ENCODE measurements at regions not wholly inside any gene's neighbourhood (a gene's known extent, or its start where the extent isn't known, plus 50 kb on each side); places are given as distances from the start of the nearest gene placed in this dataset.

- peaks cover 3% of the 10 kb centered on the region for H3K4me1 ChIP-seq
- no peaks in the 10 kb centered on the region for H3K9me3 ChIP-seq (ENCODE audit: control insufficient read depth, low read length)
- no peak overlapping the region for H3K4me3 ChIP-seq (ENCODE audit: low read depth, low read length)
- H3K36me3 ChIP-seq (ENCODE audit: control insufficient read depth, insufficient read depth, low read length): no peaks in the 10 kb centered on the region
- H3K27me3 ChIP-seq (ENCODE audit: control insufficient read depth, insufficient read depth, low read length): no peaks in the 10 kb centered on the region
- no peaks in the 10 kb centered on the region for H3K79me2 ChIP-seq
- no peak for TF ChIP-seq CTCF (IDR thresholded peaks at IDR 0.05)
- no peak overlapping the region for H3K9ac ChIP-seq
- peak overlapping the region; percentile 12 for H2AFZ ChIP-seq
- H3K27ac ChIP-seq: peak overlapping the region; percentile 2
- no peak overlapping the region for H3K4me2 ChIP-seq (ENCODE audit: low read length)
Observed at GRCh38 chr3:190718671-190719070, 143.8 kb downstream of the GMNC start.

GRCh38 chr3:190718097-190718496 is 144.4 kb downstream of the GMNC start:
- Histone ChIP-seq H3K27me3 (ENCODE audit: control insufficient read depth, insufficient read depth, low read length) (no peaks in the 10 kb centered on the region), H3K27ac (no peak overlapping the region), H3K4me1 (peaks cover 3% of the 10 kb centered on the region), H3K9ac (no peak overlapping the region), H3K4me2 (ENCODE audit: low read length) (no peak overlapping the region), H2AFZ (no peak overlapping the region), H3K79me2 (no peaks in the 10 kb centered on the region), H3K9me3 (ENCODE audit: control insufficient read depth, low read length) (no peaks in the 10 kb centered on the region), H3K4me3 (ENCODE audit: low read depth, low read length) (no peak overlapping the region), H3K36me3 (ENCODE audit: control insufficient read depth, insufficient read depth, low read length) (no peaks in the 10 kb centered on the region)
- no peak for TF ChIP-seq CTCF (IDR thresholded peaks at IDR 0.05)

GRCh38 chr3:190716961-190717360 is 145.5 kb downstream of the GMNC start:
- Histone ChIP-seq H3K4me1 (peaks cover 3% of the 10 kb centered on the region), H3K4me3 (ENCODE audit: low read depth, low read length) (no peak overlapping the region), H3K4me2 (ENCODE audit: low read length) (no peak overlapping the region), H3K9me3 (ENCODE audit: control insufficient read depth, low read length) (no peaks in the 10 kb centered on the region), H3K27me3 (ENCODE audit: control insufficient read depth, insufficient read depth, low read length) (no peaks in the 10 kb centered on the region), H3K9ac (no peak overlapping the region), H3K36me3 (ENCODE audit: control insufficient read depth, insufficient read depth, low read length) (no peaks in the 10 kb centered on the region), H3K79me2 (no peaks in the 10 kb centered on the region), H3K27ac (no peak overlapping the region), H2AFZ (no peak overlapping the region)
- no peak for TF ChIP-seq CTCF (IDR thresholded peaks at IDR 0.05)

GRCh38 chr3:190716211-190716610 is 146.3 kb downstream of the GMNC start:
- H3K4me3 ChIP-seq (ENCODE audit: low read depth, low read length): no peak overlapping the region
- no peak for TF ChIP-seq CTCF (IDR thresholded peaks at IDR 0.05)
- no peaks in the 10 kb centered on the region for H3K4me1 ChIP-seq
- no peaks in the 10 kb centered on the region for H3K27me3 ChIP-seq (ENCODE audit: control insufficient read depth, insufficient read depth, low read length)
- no peak overlapping the region for H3K4me2 ChIP-seq (ENCODE audit: low read length)
- H3K9ac ChIP-seq: no peak overlapping the region
- H3K36me3 ChIP-seq (ENCODE audit: control insufficient read depth, insufficient read depth, low read length): no peaks in the 10 kb centered on the region
- H3K79me2 ChIP-seq: no peaks in the 10 kb centered on the region
- no peak overlapping the region for H3K27ac ChIP-seq
- H3K9me3 ChIP-seq (ENCODE audit: control insufficient read depth, low read length): no peaks in the 10 kb centered on the region
- H2AFZ ChIP-seq: no peak overlapping the region

- no peak overlapping the region for H3K9ac ChIP-seq
- H2AFZ ChIP-seq: no peak overlapping the region
- H3K4me1 ChIP-seq: no peaks in the 10 kb centered on the region
- no peak overlapping the region for H3K4me3 ChIP-seq (ENCODE audit: low read depth, low read length)
- H3K79me2 ChIP-seq: no peaks in the 10 kb centered on the region
- no peaks in the 10 kb centered on the region for H3K36me3 ChIP-seq (ENCODE audit: control insufficient read depth, insufficient read depth, low read length)
- TF ChIP-seq CTCF (IDR thresholded peaks at IDR 0.05): no peak
- H3K9me3 ChIP-seq (ENCODE audit: control insufficient read depth, low read length): no peaks in the 10 kb centered on the region
- H3K27ac ChIP-seq: no peak overlapping the region
- H3K4me2 ChIP-seq (ENCODE audit: low read length): no peak overlapping the region
- H3K27me3 ChIP-seq (ENCODE audit: control insufficient read depth, insufficient read depth, low read length): no peaks in the 10 kb centered on the region
Observed at GRCh38 chr3:190710723-190711122, 151.8 kb downstream of the GMNC start.
